Upper lobe of left lung (tissue), 4 donors: ENCODE measurements at regions not wholly inside any gene's neighbourhood (a gene's known extent, or its start where the extent isn't known, plus 50 kb on each side); places are given as distances from the start of the nearest gene placed in this dataset.

Experiments
- EP300 ChIP-seq, 4 donors: sonication (generic); formaldehyde crosslinking; IDR thresholded peaks; one replicate each; pipeline ENCODE4 v1.5.1; 2017; ENCODE audit warnings: antibody characterized with exemption in 4 of 4, control low read depth in 2 of 4
- POLR2A ChIP-seq, 4 donors: fragments of 450-650 bp; IDR thresholded peaks; one replicate each; pipeline ENCODE4 v1.5.1; 2016 to 2017; ENCODE audit warnings: antibody characterized with exemption in 4 of 4, mild to moderate bottlenecking in 2 of 4

- TF ChIP-seq POLR2A (IDR thresholded peaks at IDR 0.05) (no peak), EP300 (IDR thresholded peaks at IDR 0.05) (no peak)
These were observed 98.1 kb downstream of the YTHDF1 start for GRCh38 chr20:63117661-63118302.
